ENCODE measurements at regions not wholly inside any gene's neighbourhood (a gene's known extent, or its start where the extent isn't known, plus 50 kb on each side); places are given as distances from the start of the nearest gene placed in this dataset.
A peak's percentile ranks its signal among the peaks of the same experiment; 100 is the strongest.

DNA sequence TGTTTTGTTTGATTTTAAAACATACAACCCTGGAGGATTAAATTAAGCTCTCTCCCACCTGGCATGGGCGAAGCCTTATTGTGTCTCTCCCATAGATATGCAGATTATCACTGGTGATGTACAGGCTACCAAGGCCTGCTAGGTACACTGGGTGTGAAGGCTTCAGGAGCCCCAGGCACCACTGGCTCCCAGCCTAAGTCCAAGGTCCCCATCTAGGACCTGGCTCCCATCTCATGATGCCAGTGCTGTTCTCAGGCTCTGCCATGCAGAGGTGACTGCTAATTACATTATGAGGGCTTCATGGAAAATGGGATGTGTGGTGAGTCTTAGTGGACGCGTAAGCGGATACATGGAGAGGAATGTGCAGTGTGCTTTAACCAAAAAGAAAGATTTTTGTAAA lies 201.2 kb upstream of the KLHL29 start:
- Histone ChIP-seq H3K9me2 (replicated peaks; ENCODE audit: control insufficient read depth, low read length) (no peaks in the 10 kb centered on the region), H3K27me3 (ENCODE audit: control insufficient read depth, low read length) (no peaks in the 10 kb centered on the region), H4K20me1 (ENCODE audit: control insufficient read depth, insufficient read depth, low read depth, low read length) (no peaks in the 10 kb centered on the region), H3K4me3 (ENCODE audit: low read length) (no peak overlapping the region), H3K27ac (ENCODE audit: low read depth, low read length) (no peak overlapping the region), H3F3A (ENCODE audit: control insufficient read depth, insufficient read depth) (no peaks in the 10 kb centered on the region), H3K79me2 (ENCODE audit: control insufficient read depth, low read length) (no peaks in the 10 kb centered on the region), H3K4me1 (ENCODE audit: control insufficient read depth, low read length) (no peaks in the 10 kb centered on the region), H3K9me3 (ENCODE audit: control insufficient read depth, insufficient read depth, low read length) (no peaks in the 10 kb centered on the region; the same call in 1 of the 2 replicates), H3K4me2 (ENCODE audit: low read length) (no peak overlapping the region), H3K36me3 (ENCODE audit: control insufficient read depth, low read length) (no peaks in the 10 kb centered on the region)
- no peak for TF ChIP-seq EZH2phosphoT487 (IDR thresholded peaks at IDR 0.05; ENCODE audit: borderline replicate concordance, low read length)
- TF ChIP-seq, protein P1, sequence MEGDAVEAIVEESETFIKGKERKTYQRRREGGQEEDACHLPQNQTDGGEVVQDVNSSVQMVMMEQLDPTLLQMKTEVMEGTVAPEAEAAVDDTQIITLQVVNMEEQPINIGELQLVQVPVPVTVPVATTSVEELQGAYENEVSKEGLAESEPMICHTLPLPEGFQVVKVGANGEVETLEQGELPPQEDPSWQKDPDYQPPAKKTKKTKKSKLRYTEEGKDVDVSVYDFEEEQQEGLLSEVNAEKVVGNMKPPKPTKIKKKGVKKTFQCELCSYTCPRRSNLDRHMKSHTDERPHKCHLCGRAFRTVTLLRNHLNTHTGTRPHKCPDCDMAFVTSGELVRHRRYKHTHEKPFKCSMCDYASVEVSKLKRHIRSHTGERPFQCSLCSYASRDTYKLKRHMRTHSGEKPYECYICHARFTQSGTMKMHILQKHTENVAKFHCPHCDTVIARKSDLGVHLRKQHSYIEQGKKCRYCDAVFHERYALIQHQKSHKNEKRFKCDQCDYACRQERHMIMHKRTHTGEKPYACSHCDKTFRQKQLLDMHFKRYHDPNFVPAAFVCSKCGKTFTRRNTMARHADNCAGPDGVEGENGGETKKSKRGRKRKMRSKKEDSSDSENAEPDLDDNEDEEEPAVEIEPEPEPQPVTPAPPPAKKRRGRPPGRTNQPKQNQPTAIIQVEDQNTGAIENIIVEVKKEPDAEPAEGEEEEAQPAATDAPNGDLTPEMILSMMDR (IDR thresholded peaks at IDR 0.05; ENCODE audit: low read depth, low read length, poor library complexity, severe bottlenecking): no peak

DNA sequence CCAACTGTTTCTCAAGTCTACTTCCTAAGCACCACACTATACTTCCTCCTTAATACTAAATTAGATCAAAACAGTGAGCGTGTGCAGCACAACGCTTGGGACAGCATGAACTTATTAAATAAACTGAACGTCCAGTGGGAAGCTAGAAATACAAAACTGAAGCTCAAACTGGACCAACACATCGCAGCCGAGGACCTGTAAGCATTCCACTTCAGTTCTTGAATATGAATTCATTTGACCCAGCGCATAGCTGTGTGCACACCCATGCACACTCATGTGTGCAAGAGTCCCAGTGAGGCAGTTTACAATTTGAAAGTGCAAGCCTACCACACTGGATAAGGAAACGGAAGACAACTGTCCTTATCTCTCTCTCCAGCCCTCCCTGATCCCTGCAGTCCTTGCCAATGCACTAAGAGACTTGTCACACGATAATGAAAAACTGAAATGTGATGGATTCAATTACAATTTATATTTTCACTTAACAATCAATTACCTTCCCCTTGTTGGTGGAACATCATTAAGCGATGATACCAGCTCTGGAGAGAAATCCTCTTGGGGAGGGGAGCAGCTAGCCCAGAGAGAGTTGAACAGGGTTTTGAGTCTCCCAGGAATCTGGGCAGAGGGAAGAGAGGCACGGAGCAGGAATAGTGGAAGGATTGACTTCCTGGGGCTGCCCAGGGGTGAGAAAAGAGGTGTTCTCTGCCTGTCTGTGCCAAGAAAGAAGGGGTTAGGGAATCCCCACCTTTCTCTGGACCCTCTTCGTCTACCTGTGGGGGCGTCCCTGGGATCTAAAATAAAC lies 186.5 kb upstream of the KLHL29 start:
- no peaks in the 10 kb centered on the region for H4K20me1 ChIP-seq (ENCODE audit: control insufficient read depth, insufficient read depth, low read depth, low read length)
- H3K4me1 ChIP-seq (ENCODE audit: control insufficient read depth, low read length): no peaks in the 10 kb centered on the region
- no peaks in the 10 kb centered on the region for H3K36me3 ChIP-seq (ENCODE audit: control insufficient read depth, low read length)
- TF ChIP-seq EZH2phosphoT487 (IDR thresholded peaks at IDR 0.05; ENCODE audit: borderline replicate concordance, low read length): no peak
- TF ChIP-seq, protein P1 (IDR thresholded peaks at IDR 0.05; ENCODE audit: low read depth, low read length, poor library complexity, severe bottlenecking): no peak
- H3F3A ChIP-seq (ENCODE audit: control insufficient read depth, insufficient read depth): no peaks in the 10 kb centered on the region
- H3K9me3 ChIP-seq (ENCODE audit: control insufficient read depth, insufficient read depth, low read length): no peaks in the 10 kb centered on the region
- H3K27ac ChIP-seq (ENCODE audit: low read depth, low read length): no peak overlapping the region
- no peak overlapping the region for H3K4me2 ChIP-seq (ENCODE audit: low read length)
- no peaks in the 10 kb centered on the region for H3K79me2 ChIP-seq (ENCODE audit: control insufficient read depth, low read length)
- H3K9me2 ChIP-seq (replicated peaks; ENCODE audit: control insufficient read depth, low read length): no peaks in the 10 kb centered on the region
- H3K27me3 ChIP-seq (ENCODE audit: control insufficient read depth, low read length): no peaks in the 10 kb centered on the region
- H3K4me3 ChIP-seq (ENCODE audit: low read length): no peak overlapping the region

DNA sequence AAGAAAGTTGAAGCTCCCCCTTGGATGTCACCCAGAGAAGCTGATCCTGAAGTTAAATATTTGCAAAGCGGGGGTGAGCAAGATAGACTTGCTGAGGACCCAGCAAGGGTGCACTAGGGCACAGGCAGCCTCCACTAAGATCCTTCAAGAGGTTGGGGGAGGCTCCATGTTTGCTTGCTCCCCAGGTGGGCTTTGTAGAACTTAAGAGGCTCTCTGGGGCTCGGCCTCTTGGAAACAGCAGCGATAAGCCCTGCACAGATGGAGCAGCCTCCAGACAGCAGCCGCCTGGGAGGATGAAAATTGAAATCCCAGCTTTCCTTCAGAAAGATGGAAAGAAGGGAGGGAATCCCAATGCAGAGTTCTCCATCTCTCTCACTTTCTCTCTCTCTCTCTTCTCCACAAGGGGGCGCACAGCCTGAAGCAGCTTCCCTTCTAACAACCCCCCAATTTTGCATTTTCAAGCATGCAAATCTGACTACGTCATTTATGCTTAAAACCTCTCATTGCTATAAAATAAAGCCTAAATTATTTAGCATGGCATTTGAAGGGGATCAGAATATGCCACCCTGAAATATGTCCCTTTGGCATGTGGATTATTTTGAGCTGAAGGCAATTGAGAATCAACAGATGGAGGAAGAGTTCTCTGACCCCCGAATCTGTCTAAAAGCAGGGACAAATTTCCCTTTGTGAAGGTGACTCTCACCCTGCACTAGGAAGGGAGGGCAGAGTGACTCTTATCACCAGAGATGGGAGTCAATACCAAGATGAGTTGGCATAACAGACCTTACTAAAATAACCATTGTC lies 185.7 kb upstream of the KLHL29 start:
- Histone ChIP-seq H3K27ac (ENCODE audit: low read depth, low read length) (no peak overlapping the region), H4K20me1 (ENCODE audit: control insufficient read depth, insufficient read depth, low read depth, low read length) (no peaks in the 10 kb centered on the region), H3K4me3 (ENCODE audit: low read length) (no peak overlapping the region)

More for the DNA sequence above, 185.7 kb upstream of the KLHL29 start:
- Histone ChIP-seq H3K4me1 (ENCODE audit: control insufficient read depth, low read length) (no peaks in the 10 kb centered on the region), H3K9me3 (ENCODE audit: control insufficient read depth, insufficient read depth, low read length) (no peaks in the 10 kb centered on the region), H3K79me2 (ENCODE audit: control insufficient read depth, low read length) (no peaks in the 10 kb centered on the region), H3K9me2 (replicated peaks; ENCODE audit: control insufficient read depth, low read length) (no peaks in the 10 kb centered on the region), H3F3A (ENCODE audit: control insufficient read depth, insufficient read depth) (no peaks in the 10 kb centered on the region), H3K36me3 (ENCODE audit: control insufficient read depth, low read length) (no peaks in the 10 kb centered on the region), H3K4me2 (ENCODE audit: low read length) (no peak overlapping the region), H3K27me3 (ENCODE audit: control insufficient read depth, low read length) (no peaks in the 10 kb centered on the region)
- TF ChIP-seq EZH2phosphoT487 (IDR thresholded peaks at IDR 0.05; ENCODE audit: borderline replicate concordance, low read length): no peak
- TF ChIP-seq, protein P1 (IDR thresholded peaks at IDR 0.05; ENCODE audit: low read depth, low read length, poor library complexity, severe bottlenecking): peak; percentile 85
